GM12864 (cell line): ENCODE measurements at regions not wholly inside any gene's neighbourhood (a gene's known extent, or its start where the extent isn't known, plus 50 kb on each side); places are given as distances from the start of the nearest gene placed in this dataset.

ENCODE experiments used
- DNase-seq: peaks from one replicate; pipeline ENCODE4 v3.0.0-alpha.2; 2011; ENCODE audit warnings: low read depth
- H3K4me3 ChIP-seq: 2 replicates; pipeline ENCODE4 v1.5.1; 2011; ENCODE audit warnings: mild to moderate bottlenecking, low read depth, low read length, control low read depth
- TF ChIP-seq, protein P1 (sequence below): IDR thresholded peaks from 2 replicates; pipeline ENCODE4 v1.5.1; 2011; ENCODE audit warnings: low read depth, mild to moderate bottlenecking, moderate library complexity, low read length, control low read depth, inconsistent platforms; ENCODE audit errors: missing control alignments

DNA sequence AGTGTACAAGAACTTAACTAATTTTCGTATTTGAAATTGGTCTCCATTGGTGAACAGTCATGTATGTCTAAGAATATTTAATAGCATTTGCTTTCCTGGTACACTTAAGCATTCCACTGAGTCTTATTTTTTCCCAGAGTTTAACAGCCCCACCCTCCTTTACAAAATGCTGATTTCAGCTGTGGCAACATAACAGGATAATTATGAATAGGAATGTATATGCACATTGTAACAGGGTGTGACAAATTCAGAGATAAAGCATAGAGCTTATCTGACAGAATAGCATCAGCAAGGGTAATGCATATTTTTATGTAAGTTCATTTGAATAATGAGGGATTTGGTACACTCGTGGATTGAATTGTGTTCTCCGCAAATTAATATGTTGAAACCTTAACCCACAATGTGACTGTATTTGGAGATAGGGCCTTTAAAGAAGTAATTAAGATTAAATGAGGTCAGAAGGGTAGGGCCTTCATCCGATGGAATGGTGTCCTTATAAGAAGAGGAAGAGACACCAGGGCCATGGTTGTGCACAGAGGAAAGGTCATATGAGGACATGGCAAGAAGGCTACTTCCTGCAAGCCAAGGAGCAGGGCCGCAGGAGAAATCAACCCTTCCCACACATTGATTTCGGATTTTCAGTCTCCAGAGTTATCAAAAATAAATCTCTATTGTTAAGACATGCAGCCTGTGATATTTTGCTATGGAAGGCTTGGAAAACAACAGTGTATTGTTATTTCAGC is 439.7 kb upstream of the CDH20 start:
- TF ChIP-seq, protein P1, sequence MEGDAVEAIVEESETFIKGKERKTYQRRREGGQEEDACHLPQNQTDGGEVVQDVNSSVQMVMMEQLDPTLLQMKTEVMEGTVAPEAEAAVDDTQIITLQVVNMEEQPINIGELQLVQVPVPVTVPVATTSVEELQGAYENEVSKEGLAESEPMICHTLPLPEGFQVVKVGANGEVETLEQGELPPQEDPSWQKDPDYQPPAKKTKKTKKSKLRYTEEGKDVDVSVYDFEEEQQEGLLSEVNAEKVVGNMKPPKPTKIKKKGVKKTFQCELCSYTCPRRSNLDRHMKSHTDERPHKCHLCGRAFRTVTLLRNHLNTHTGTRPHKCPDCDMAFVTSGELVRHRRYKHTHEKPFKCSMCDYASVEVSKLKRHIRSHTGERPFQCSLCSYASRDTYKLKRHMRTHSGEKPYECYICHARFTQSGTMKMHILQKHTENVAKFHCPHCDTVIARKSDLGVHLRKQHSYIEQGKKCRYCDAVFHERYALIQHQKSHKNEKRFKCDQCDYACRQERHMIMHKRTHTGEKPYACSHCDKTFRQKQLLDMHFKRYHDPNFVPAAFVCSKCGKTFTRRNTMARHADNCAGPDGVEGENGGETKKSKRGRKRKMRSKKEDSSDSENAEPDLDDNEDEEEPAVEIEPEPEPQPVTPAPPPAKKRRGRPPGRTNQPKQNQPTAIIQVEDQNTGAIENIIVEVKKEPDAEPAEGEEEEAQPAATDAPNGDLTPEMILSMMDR = no peak
- H3K4me3 ChIP-seq = no peak overlapping the region
- DNase-seq = no peak

DNA sequence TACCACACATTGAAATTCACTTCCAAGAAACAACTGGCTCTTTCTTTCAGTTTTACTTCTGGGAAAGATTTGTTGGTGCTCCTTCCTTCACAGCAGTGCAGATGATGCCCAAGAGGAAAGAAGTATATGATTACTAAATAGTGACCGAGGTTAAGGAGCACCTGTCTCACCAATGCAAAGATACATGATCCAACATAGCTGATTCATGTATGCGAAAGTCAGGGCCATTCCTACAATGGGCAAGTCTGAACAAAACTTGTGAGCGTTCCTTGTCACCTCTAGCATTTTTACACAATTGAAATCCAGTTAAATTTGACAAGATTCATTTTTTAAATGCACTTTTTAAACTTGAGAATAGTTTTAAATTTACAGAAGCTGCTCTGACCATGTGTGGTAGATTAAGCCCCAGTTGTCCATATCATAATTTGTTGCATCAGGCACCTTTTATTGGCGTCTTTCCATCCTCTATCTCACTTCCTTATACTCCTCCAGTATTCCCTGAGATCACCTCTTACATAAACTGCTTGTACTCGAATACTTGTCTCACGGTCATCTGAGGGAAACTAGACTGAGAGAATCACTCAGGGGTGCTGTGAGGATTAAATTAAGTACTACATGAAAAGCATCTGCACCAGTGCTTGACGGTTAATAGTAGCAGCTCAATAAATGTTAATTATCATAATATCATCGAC is 438.8 kb upstream of the CDH20 start:
- TF ChIP-seq, protein P1 = no peak
- H3K4me3 ChIP-seq = no peak overlapping the region
- DNase-seq = no peak

DNA sequence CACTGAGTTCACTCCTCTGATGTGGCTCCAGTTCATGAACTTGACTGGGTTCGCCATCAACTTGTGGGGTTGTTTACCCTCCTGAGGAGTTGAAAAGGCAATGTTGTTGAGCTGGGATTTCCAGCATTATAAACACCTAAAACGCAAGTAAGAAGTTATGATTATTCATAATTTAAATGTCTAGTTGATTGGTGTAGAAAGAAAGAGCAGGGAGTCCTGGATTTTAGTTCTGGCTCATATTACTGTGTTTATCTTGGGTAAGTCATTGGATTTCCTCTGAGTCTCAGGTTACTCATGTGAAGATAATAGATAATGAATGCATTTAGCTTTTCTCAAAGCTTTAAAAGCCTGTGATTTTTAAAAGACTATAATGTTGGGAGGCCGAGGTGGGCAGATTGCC is 438.0 kb upstream of the CDH20 start:
- DNase-seq = no peak
- TF ChIP-seq, protein P1 = no peak
- no peak overlapping the region for H3K4me3 ChIP-seq

DNA sequence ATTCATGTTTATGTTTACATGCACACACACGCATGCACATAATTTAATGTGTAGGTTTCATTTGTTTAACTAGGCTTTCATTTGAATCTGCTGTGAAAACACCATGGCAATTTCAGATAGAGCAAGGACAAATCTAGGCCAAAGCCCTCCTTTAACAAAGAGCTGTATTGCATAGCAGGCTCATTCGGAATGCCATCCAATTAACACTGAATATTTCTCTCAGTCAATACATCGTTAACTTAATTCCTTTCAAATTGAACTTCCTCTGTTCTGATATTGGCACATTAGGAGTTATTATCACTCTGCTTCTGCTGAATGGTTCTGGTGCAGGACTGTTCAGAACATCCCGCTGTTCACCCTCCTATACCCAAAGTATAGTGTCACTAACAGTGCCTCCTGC is 435.1 kb upstream of the CDH20 start:
- DNase-seq = no peak
- TF ChIP-seq, protein P1 = no peak
- H3K4me3 ChIP-seq = no peak overlapping the region

DNA sequence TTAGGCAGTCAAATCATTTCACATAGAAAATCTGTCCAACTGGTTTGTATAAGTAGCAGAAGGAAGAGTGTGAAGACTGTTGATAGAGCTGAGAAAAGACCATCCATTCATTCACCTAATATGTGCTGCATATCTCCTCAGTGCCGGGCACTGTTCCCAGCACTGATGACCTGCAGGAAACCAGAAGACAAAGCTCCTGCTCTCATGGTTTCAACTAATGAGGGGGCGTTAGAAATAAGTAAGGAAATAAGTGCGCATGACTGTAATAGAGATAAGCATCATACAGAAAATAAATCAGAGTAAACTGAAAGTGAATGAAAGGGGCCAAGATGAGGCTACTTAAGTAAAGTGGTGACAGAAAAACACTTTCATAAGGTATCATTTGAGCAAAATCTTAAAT is 427.5 kb upstream of the CDH20 start:
- no peak for DNase-seq
- H3K4me3 ChIP-seq = no peak overlapping the region
- TF ChIP-seq, protein P1 = no peak

DNA sequence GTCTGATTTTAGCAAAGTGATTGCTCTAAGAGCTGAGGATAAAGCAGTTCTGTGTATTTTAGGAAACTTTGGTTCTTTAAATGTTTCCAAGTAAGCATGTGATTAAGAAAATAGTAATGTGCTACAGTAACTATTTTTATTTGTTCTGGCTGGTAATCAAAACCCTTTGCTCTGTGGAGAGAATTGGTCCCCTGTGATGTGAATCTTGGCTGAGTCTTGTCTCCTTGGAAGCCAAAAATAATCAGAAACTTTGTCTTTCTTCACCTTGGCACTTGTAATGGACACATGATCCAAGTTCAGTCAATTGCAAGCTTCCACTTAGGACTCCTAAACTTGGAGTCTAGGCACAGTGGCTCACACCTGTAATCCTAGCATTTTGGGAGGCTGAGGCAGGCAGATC is 422.7 kb upstream of the CDH20 start:
- no peak for DNase-seq
- no peak overlapping the region for H3K4me3 ChIP-seq
- TF ChIP-seq, protein P1 = no peak
